Body of pancreas (tissue), 4 donors: ENCODE measurements at regions not wholly inside any gene's neighbourhood (a gene's known extent, or its start where the extent isn't known, plus 50 kb on each side); places are given as distances from the start of the nearest gene placed in this dataset.

ENCODE experiments used
- CTCF ChIP-seq, 7 experiments: fragments of 450-650 bp in 4 of 7; fragments of 200-600 bp in 3 of 7; sonication (generic) in 3 of 7; IDR thresholded peaks; one replicate each; pipeline ENCODE4 v1.5.1; 2016 to 2019; ENCODE audit warnings: antibody characterized with exemption in 7 of 7
- POLR2A ChIP-seq, 3 donors: fragments of 450-650 bp; IDR thresholded peaks; one replicate each; pipeline ENCODE4 v1.6.1; 2016; ENCODE audit warnings: antibody characterized with exemption in 3 of 3, mild to moderate bottlenecking in 2 of 3

- TF ChIP-seq CTCF (IDR thresholded peaks at IDR 0.05) = peak; percentile 20 to 49 (median 39)
- no peak for TF ChIP-seq POLR2A (IDR thresholded peaks at IDR 0.05)
Observed at GRCh38 chr6:131519670-131520436, 53.2 kb upstream of the ARG1 start.
